GM10266 (cell line): ENCODE measurements at regions not wholly inside any gene's neighbourhood (a gene's known extent, or its start where the extent isn't known, plus 50 kb on each side); places are given as distances from the start of the nearest gene placed in this dataset.

Experiments used
- DNase-seq: peaks from one replicate; pipeline ENCODE4 v3.0.0; 2012; ENCODE audit errors: extremely low spot score
- TF ChIP-seq, protein P1 (sequence below): IDR thresholded peaks from 2 replicates; pipeline ENCODE4 v1.5.1; 2012; ENCODE audit warnings: mild to moderate bottlenecking, low read depth; ENCODE audit not compliant: control insufficient read depth, insufficient read depth; ENCODE audit errors: missing control alignments

DNA sequence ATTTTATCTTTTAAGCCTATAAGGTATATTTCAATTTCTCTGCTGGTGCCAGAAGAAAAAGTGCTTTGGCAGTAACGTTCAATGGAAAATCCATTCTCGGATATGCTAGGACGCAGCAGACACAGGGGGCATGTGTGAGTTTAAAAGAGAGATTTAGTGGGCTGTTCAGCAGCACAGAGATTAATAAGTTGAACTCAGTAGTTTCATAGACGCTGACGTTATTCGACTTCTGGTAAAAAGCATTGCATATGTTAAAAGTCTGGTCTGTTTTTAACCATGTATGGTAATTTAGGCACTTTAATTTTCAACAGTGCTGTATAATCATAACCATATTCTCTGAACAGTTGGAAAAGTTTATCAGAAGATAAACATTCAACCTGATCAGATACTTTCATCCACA, 99.6 kb downstream of the ATP6V1G3 start:
- no peak for DNase-seq
- TF ChIP-seq, protein P1, sequence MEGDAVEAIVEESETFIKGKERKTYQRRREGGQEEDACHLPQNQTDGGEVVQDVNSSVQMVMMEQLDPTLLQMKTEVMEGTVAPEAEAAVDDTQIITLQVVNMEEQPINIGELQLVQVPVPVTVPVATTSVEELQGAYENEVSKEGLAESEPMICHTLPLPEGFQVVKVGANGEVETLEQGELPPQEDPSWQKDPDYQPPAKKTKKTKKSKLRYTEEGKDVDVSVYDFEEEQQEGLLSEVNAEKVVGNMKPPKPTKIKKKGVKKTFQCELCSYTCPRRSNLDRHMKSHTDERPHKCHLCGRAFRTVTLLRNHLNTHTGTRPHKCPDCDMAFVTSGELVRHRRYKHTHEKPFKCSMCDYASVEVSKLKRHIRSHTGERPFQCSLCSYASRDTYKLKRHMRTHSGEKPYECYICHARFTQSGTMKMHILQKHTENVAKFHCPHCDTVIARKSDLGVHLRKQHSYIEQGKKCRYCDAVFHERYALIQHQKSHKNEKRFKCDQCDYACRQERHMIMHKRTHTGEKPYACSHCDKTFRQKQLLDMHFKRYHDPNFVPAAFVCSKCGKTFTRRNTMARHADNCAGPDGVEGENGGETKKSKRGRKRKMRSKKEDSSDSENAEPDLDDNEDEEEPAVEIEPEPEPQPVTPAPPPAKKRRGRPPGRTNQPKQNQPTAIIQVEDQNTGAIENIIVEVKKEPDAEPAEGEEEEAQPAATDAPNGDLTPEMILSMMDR: no peak

DNA sequence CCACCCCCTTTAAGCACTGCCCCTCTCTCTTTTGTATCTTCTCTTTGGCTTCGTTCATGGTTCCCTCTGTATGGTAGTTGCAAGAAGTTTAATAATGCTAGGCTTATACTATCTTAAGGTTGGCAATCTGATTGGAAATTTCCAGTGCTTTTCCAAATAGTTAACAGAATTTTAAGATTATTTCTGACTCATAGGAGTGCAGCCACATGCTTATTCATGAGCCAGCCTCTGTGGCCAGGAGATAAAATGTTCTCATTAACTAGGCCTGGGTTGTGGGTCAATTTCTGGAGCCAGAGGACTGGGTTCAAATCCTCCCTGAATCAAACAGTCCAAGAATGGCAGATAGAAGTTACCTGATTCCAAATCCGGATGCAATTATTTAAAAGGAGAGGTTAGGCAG, 103.1 kb downstream of the ATP6V1G3 start:
- DNase-seq: no peak
- TF ChIP-seq, protein P1: no peak

DNA sequence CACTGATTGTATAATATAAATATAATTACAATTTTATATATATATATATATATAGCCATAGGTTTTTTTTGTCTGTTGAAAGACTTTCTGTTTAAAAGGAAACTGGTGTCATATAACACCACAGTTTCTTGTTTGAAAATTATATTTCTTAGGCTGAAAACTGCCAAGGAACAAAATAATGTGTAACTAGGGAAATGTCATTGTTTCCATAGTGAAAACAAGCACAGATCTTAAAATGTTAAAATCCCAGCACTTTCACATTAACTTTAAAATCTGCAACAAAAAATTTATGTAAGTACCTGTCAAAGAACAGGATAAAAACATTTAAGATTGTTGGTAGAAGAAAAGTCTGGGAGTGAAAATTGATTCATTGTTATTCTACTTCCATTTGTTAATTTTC, 104.2 kb downstream of the ATP6V1G3 start:
- no peak for DNase-seq
- TF ChIP-seq, protein P1: no peak

DNA sequence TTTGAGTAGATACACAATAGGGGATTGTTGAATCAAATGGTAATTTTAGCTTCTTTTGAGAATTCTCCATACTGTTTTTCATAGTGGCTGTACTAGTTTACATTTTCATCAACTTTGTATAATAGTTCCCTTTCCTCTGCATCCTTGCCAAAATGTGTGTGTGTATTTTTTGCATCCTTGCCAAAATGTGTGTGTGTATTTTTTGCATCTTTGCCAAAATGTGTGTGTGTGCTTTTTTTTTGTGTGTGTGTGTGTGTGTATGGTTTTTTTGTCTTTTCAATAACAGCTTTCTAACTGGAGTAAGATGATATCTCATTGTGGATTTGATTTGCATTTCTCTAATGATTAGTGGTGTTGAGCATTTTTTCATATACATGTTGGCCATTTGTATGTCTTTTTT, 105.4 kb downstream of the ATP6V1G3 start:
- DNase-seq: no peak
- TF ChIP-seq, protein P1: no peak

DNA sequence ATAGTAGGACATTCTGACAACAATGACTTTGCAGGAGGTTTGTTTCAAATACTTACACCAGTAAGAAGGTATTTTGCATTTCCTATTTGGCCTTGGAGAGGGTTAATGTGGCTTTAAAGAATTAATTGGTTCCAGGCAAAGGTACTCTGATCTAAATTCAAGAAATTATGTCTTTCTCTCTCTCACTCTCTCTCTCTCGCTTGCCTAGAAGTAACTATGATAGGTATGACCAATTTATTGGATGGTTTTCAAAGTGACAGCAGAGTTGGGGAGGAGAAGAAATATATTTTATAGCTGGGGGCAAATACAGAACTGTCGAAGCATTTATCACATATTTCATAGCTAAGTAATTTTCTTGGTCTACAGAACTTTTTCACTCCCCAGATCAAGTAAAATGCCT, 116.0 kb downstream of the ATP6V1G3 start:
- TF ChIP-seq, protein P1: no peak
- DNase-seq: no peak

DNA sequence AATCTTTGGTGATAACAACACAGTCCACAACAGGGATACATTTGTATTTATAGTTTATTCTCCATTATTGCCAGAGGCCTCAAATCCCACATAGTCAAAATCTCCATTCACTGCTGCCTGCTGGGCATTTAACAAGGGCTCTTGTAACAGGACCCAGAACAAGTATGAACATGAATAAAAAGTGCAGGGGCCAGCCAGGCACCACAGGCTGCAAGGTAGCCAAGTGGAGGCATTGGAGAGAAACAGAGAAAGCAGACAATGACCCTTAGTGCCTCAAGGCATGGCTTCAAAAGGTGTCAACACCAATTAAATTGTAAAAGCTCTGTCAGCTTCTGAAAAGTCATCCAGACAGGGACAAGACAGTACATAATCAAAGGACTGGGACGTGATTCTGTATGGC, 116.8 kb downstream of the ATP6V1G3 start:
- TF ChIP-seq, protein P1: no peak
- DNase-seq: no peak

DNA sequence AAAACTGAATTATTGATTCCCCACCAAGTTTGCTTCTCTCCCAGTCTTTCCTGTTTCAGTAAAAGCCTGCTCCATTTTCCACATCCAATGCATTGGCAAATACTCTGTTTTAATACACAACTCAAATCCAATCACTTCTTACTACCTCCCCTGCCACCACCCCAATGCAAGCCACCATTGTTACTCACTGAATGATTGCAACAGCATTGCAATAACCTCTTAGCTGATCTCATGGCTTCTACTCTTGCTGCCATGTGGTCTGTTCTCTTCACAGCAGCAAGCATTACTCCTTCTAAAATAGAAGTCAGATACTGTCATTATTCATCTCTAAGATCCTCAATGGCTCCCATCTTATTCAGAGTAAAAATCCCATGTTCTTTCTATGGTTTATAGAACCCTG, 123.4 kb downstream of the ATP6V1G3 start:
- TF ChIP-seq, protein P1: no peak

More for the DNA sequence above, 123.4 kb downstream of the ATP6V1G3 start:
- no peak for DNase-seq
